Kidney (tissue), 13 donors: ENCODE measurements at regions not wholly inside any gene's neighbourhood (a gene's known extent, or its start where the extent isn't known, plus 50 kb on each side); places are given as distances from the start of the nearest gene placed in this dataset.

ENCODE experiments used
- DNase-seq, 5 donors: peaks; one replicate each; pipeline ENCODE4 v3.0.0-alpha.2; 2013 to 2020
- FAIRE-seq: peaks from 2 replicates; lab custom pipeline; 2012; peaks lifted over from hg19 to GRCh38; lab: Jason Lieb, UNC
- H3K27ac ChIP-seq, 2 donors: one replicate each; pipeline ENCODE4 v1.7.0; 2013; ENCODE audit warnings: low read depth in 2 of 2, low read length in 2 of 2, inconsistent platforms in 1 of 2
- H3K27me3 ChIP-seq: one replicate; pipeline ENCODE4 v1.7.1; 2013; ENCODE audit warnings: low read length, inconsistent platforms; ENCODE audit not compliant: control insufficient read depth, insufficient read depth
- H3K36me3 ChIP-seq, 3 donors: one replicate each; pipeline versions ENCODE4 v1.7.0 to v1.7.1; 2013; ENCODE audit warnings: low read length in 3 of 3, control low read depth in 1 of 3, inconsistent platforms in 1 of 3; ENCODE audit not compliant: insufficient read depth in 3 of 3, control insufficient read depth in 2 of 3
- H3K4me1 ChIP-seq, 3 donors: one replicate each; pipeline versions ENCODE4 v1.7.0 to v1.7.1; 2013; ENCODE audit warnings: low read length in 3 of 3, inconsistent platforms in 1 of 3, low read depth in 1 of 3; ENCODE audit not compliant: control insufficient read depth in 2 of 3, insufficient read depth in 2 of 3
- H3K4me3 ChIP-seq, 3 donors: one replicate each; pipeline versions ENCODE4 v1.7.0 to v1.8.1; 2013; ENCODE audit warnings: low read length in 3 of 3, control low read depth in 1 of 3, inconsistent platforms in 1 of 3
- H3K9ac ChIP-seq, 3 donors: one replicate each; pipeline versions ENCODE4 v1.7.0 to v1.7.1; 2013; ENCODE audit warnings: low read length in 3 of 3, control low read depth in 1 of 3, inconsistent platforms in 1 of 3
- H3K9me3 ChIP-seq, 3 donors: one replicate each; pipeline versions ENCODE4 v1.7.0 to v1.7.1; 2013; ENCODE audit warnings: low read length in 3 of 3, control low read depth in 1 of 3, inconsistent platforms in 1 of 3; ENCODE audit not compliant: control insufficient read depth in 2 of 3, insufficient read depth in 1 of 3
- intact Hi-C: fragments of 100-400 bp; cut with DNase I; formaldehyde crosslinking; loops from one replicate; pipeline ENCODE4 v1.11.1; 2022
- TF ChIP-seq, protein P1 (sequence below): IDR thresholded peaks from 3 replicates; pipeline ENCODE4 v1.5.1; 2012; ENCODE audit warnings: mild to moderate bottlenecking, moderate library complexity, borderline replicate concordance; ENCODE audit not compliant: insufficient read depth; ENCODE audit errors: extremely low read depth
- donor health status: control.
- donor health status: control.
- donor health status: control.
- donor health status: control.
- donor health status: control.
- donor health status: DM: yes; HTN: yes; CAD: no.
- donor health status: Normal renal cell carcinoma (clear cell type).

DNA sequence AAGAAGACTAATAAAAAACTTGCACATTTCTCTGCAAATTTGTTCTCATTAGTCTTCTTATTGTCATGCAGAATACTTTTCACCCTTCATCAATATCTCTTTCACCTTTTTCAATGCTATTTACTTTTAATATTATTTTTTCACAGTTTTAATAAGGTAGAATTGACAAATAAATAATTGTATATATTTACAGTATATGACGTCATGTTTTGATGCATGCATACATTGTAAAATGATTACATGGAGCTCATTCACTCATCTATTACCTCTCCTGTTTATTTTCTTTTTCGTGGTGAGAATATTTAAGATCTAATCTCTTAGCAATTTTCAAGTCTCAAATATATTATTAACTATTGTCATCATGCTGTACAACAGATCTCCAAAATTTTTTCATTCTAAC lies 658.2 kb upstream of the MKI67 start:
- H3K27me3 ChIP-seq = no peaks in the 10 kb centered on the region
- intact Hi-C loops = no loop called here
- H3K4me3 ChIP-seq = no peak overlapping the region
- TF ChIP-seq, protein P1, sequence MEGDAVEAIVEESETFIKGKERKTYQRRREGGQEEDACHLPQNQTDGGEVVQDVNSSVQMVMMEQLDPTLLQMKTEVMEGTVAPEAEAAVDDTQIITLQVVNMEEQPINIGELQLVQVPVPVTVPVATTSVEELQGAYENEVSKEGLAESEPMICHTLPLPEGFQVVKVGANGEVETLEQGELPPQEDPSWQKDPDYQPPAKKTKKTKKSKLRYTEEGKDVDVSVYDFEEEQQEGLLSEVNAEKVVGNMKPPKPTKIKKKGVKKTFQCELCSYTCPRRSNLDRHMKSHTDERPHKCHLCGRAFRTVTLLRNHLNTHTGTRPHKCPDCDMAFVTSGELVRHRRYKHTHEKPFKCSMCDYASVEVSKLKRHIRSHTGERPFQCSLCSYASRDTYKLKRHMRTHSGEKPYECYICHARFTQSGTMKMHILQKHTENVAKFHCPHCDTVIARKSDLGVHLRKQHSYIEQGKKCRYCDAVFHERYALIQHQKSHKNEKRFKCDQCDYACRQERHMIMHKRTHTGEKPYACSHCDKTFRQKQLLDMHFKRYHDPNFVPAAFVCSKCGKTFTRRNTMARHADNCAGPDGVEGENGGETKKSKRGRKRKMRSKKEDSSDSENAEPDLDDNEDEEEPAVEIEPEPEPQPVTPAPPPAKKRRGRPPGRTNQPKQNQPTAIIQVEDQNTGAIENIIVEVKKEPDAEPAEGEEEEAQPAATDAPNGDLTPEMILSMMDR = no peak
- H3K9ac ChIP-seq = no peak overlapping the region
- H3K36me3 ChIP-seq = no peaks in the 10 kb centered on the region
- H3K4me1 ChIP-seq = no peaks in the 10 kb centered on the region
- H3K27ac ChIP-seq = no peak overlapping the region
- no peak for FAIRE-seq
- no peak for DNase-seq
- H3K9me3 ChIP-seq = no peaks in the 10 kb centered on the region

DNA sequence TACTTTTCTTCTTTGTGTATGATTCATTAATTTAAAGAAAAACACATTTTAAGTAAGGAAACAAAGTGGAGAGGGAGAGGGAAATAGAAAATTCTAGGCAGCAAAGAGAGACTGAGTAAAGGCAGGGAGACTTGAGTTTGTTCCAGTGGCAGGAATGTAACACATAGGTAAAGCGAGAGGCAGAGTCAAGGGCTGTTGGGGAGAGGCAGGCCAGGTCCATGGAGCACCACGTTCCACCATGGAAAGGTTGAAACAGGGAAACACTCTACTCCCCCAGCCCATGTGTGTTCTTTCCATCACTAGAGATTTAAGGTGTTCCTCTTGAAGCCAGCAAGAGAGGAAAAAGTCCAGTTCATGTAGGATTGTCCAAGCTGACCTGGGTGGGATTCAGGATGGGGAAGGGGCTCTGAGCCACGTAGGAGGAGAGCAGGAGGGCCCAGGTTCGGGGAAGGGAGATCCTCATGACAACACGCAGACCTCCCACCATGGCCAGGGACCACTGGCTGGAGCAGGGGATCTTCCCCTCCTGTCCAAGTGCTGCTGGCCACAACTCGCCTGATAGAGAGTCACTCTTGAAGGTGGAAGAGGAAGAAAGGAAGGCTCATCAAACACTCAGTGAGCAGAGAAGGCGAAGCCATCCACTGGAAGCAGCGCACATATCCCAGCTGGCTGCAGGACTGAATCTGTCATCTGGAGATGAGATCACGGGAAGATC lies 666.4 kb upstream of the MKI67 start:
- H3K36me3 ChIP-seq = no peaks in the 10 kb centered on the region
- H3K4me1 ChIP-seq = no peaks in the 10 kb centered on the region
- TF ChIP-seq, protein P1 = no peak
- H3K9ac ChIP-seq = no peak overlapping the region
- no peak overlapping the region for H3K4me3 ChIP-seq
- no peak for DNase-seq
- H3K9me3 ChIP-seq = no peaks in the 10 kb centered on the region
- H3K27ac ChIP-seq = no peak overlapping the region
- intact Hi-C loops = no loop called here
- no peaks in the 10 kb centered on the region for H3K27me3 ChIP-seq
- FAIRE-seq = no peak

DNA sequence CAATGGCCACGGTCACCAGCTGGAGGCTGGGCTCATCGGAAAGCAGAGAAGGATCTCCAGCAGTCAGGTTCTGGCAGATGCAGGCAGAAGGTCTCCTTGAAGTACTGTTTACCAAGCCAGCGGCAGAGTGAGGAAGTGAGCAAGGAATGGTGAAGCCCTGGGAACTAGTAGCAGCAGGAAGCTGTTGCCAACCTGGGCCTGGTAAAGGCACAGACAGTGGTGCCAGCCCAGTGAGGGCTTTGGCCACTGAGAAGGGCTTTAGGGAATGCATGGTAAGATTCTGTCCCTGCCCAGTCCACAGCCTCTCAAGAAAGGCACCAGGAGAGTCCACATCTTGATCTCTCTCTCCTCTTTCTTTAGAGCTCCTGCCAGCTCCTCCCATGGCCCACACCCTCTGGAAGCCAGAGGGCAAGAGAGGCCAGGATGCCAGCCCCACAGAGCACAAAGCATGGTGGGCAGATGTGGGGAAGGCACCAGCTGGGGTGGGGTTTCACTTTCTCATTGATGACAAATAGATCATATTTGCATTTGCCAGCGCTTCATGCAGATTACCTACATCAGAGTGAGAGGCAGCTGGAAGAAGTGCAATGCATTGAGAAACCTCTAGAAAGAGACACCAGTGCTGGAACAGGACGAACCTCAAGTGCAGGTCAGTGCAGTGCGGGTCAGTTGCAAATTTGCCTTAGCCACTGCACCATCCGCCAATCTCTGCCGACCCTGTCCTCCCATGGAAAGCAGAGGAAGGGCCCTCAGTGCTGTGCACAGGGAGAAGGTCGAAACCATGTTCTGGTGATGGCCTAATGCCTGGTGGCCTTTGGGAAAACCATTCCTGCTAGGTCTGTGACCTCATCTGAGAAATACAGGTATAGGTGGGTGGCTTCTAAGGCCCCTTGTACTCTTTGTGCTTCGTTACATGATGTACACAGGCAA lies 667.8 kb upstream of the MKI67 start:
- Histone ChIP-seq H3K36me3 (no peaks in the 10 kb centered on the region), H3K27ac (no peak overlapping the region), H3K4me3 (no peak overlapping the region), H3K4me1 (no peaks in the 10 kb centered on the region), H3K9ac (no peak overlapping the region), H3K27me3 (no peaks in the 10 kb centered on the region), H3K9me3 (no peaks in the 10 kb centered on the region)
- DNase-seq (no peak), FAIRE-seq (no peak)
- intact Hi-C loops = no loop called here
- TF ChIP-seq, protein P1 = no peak
